Heart left ventricle (tissue), 16 donors: ENCODE measurements at regions not wholly inside any gene's neighbourhood (a gene's known extent, or its start where the extent isn't known, plus 50 kb on each side); places are given as distances from the start of the nearest gene placed in this dataset.

Experiments
- ATAC-seq, 4 donors: fragments of 200-7000 bp; cut with Tn5 transposase; one replicate each; pipeline ENCODE4 v1.9.1; 2020 to 2022; ENCODE audit warnings: moderate library complexity in 4 of 4, mild to moderate bottlenecking in 3 of 4, moderate number of reproducible peaks in 1 of 4
- DNase-seq, 5 donors: peaks; one replicate each; pipeline ENCODE4 v3.0.0-alpha.2; 2020
- H3K27ac ChIP-seq, 12 donors: fragments of 200-600 bp; sonication (generic) in 4 of 12; one replicate each; pipeline versions ENCODE4 v1.5.0 to v1.8.0; 2016 to 2022; ENCODE audit warnings: mild to moderate bottlenecking in 2 of 12
- H3K27me3 ChIP-seq, 9 donors: fragments of 200-600 bp; sonication (generic) in 2 of 9; one replicate each; pipeline versions ENCODE4 v1.5.1 to v1.8.0; 2016 to 2022; ENCODE audit warnings: mild to moderate bottlenecking in 3 of 9
- H3K36me3 ChIP-seq, 9 donors: fragments of 200-600 bp; sonication (generic) in 2 of 9; one replicate each; pipeline versions ENCODE4 v1.5.0 to v1.8.0; 2018 to 2022; ENCODE audit warnings: mild to moderate bottlenecking in 2 of 9
- H3K4me1 ChIP-seq, 12 donors: fragments of 200-600 bp; sonication (generic) in 4 of 12; one replicate each; pipeline versions ENCODE4 v1.5.0 to v1.8.0; 2016 to 2022; ENCODE audit warnings: mild to moderate bottlenecking in 3 of 12
- H3K4me3 ChIP-seq, 12 donors: fragments of 200-600 bp; sonication (generic) in 4 of 12; one replicate each; pipeline versions ENCODE4 v1.5.0 to v1.8.0; 2017 to 2022; ENCODE audit warnings: mild to moderate bottlenecking in 9 of 12, moderate library complexity in 4 of 12
- H3K9me3 ChIP-seq, 12 donors: fragments of 200-600 bp; sonication (generic) in 4 of 12; one replicate each; pipeline versions ENCODE4 v1.5.0 to v1.8.0; 2016 to 2022; ENCODE audit warnings: mild to moderate bottlenecking in 1 of 12
- CTCF ChIP-seq, 12 donors: fragments of 200-600 bp; sonication (generic) in 4 of 12; IDR thresholded peaks; one replicate each; pipeline versions ENCODE4 v1.5.0 to v1.8.0; 2018 to 2022; ENCODE audit warnings: antibody characterized with exemption in 12 of 12, mild to moderate bottlenecking in 5 of 12
- POLR2A ChIP-seq, 2 donors: fragments of 450-650 bp; IDR thresholded peaks; one replicate each; pipeline ENCODE4 v1.6.1; 2017; ENCODE audit warnings: antibody characterized with exemption in 2 of 2, mild to moderate bottlenecking in 2 of 2, moderate library complexity in 2 of 2
- WGBS, 4 donors: extraction: QIAGEN DNeasy Blood & Tissue Kit in 2 of 4; methylation state at CpG; one replicate each; pipeline versions ENCODE4 v1.1.5 to v1.1.7; 2013 to 2018; 5-methylcytosine and 5-hydroxymethylcytosine counted together
- intact Hi-C, 10 donors: fragments of 100-400 bp; cut with DNase I; formaldehyde crosslinking; loops; one replicate each; pipeline versions ENCODE4 v1.11.1 to v1.14.2; 2022
- donor health status: ischemic (EF 13 %, LVEDD 7.1; RV severe dilation, severe dysfunction).
- donor health status: healthy with polysubstance abuse.
- donor health status: DM: no; HTN: yes; CAD: no.
- donor health status: DM: no; HTN: no; CAD: no.
- donor health status: ischemic (EF 25% LVEDD 6.9; RV normal size, moderate dysfunction).
- donor health status: ischemic (EF 25% LVEDD 5.7; RV mildly dilated, moderate dysfunction).
- donor health status: healthy.
- donor health status: DM: yes; HTN: yes; CAD: no.
- donor health status: ischemic (EF 35%, LVEDD 5.7; RV mildly dilated, moderate dysfunction).
- donor health status: nonischemic (EF 11% LVEDD 7.7; RV severe dilation, severe dysfunction).
- donor health status: DM: yes; HTN: yes; CAD: no.
- donor health status: PGD.
- donor health status: ischemic (EF 29% LVEDD 5.4; RV normal size, mild dysfunction).
- donor health status: nonischemic (EF 23%, LVEDD 6.1; RV moderate dilation, normal function).

- H3K27me3 ChIP-seq: no peaks in the 10 kb centered on the region
- H3K9me3 ChIP-seq: no peaks in the 10 kb centered on the region
- intact Hi-C loops: no loop called here
- ATAC-seq (no peak), DNase-seq (no peak)
- H3K36me3 ChIP-seq: no peaks in the 10 kb centered on the region
- WGBS, 4 donors: 31 to 49% (median 42%) methylated on average over 1 of the region's 1 CpG
- H3K4me1 ChIP-seq: no peaks in the 10 kb centered on the region
- no peak overlapping the region for H3K4me3 ChIP-seq
- no peak overlapping the region for H3K27ac ChIP-seq
- TF ChIP-seq POLR2A (IDR thresholded peaks at IDR 0.05): no peak
- TF ChIP-seq CTCF (IDR thresholded peaks at IDR 0.05): no peak
These were observed 596.5 kb upstream of the MIR17HG start for GRCh38 chr13:90751026-90751425.

GRCh38 chr13:90752070-90752469 lies 595.4 kb upstream of the MIR17HG start:
- no peak for DNase-seq
- H3K4me1 ChIP-seq: no peaks in the 10 kb centered on the region
- no peaks in the 10 kb centered on the region for H3K9me3 ChIP-seq
- 65 to 85% (median 79%) methylated on average over 1 of the region's 1 CpG for WGBS, 4 donors
- H3K27me3 ChIP-seq: no peaks in the 10 kb centered on the region
- no peak overlapping the region for H3K4me3 ChIP-seq
- ATAC-seq: no peak
- intact Hi-C loops: no loop called here
- no peak for TF ChIP-seq POLR2A (IDR thresholded peaks at IDR 0.05)
- TF ChIP-seq CTCF (IDR thresholded peaks at IDR 0.05): no peak
- H3K36me3 ChIP-seq: no peaks in the 10 kb centered on the region
- no peak overlapping the region for H3K27ac ChIP-seq

- Histone ChIP-seq H3K36me3 (no peaks in the 10 kb centered on the region), H3K27ac (no peak overlapping the region), H3K9me3 (no peaks in the 10 kb centered on the region), H3K27me3 (no peaks in the 10 kb centered on the region), H3K4me3 (no peak overlapping the region), H3K4me1 (no peaks in the 10 kb centered on the region)
- no peak for ATAC-seq
- intact Hi-C loops: no loop called here
- 78 to 91% (median 81%) methylated on average over 2 of the region's 2 CpGs for WGBS, 4 donors
- TF ChIP-seq POLR2A (IDR thresholded peaks at IDR 0.05): no peak
- no peak for TF ChIP-seq CTCF (IDR thresholded peaks at IDR 0.05)
- DNase-seq: no peak
These were observed 590.3 kb upstream of the MIR17HG start for GRCh38 chr13:90757127-90757680.

- no peaks in the 10 kb centered on the region for H3K27me3 ChIP-seq
- no peak overlapping the region for H3K27ac ChIP-seq
- no peaks in the 10 kb centered on the region for H3K36me3 ChIP-seq
- WGBS, 4 donors: 44 to 94% (median 89%) methylated on average over 1 of the region's 1 CpG
- H3K4me3 ChIP-seq: no peak overlapping the region
- DNase-seq (no peak), ATAC-seq (no peak)
- no peaks in the 10 kb centered on the region for H3K4me1 ChIP-seq
- TF ChIP-seq CTCF (IDR thresholded peaks at IDR 0.05) (no peak), POLR2A (IDR thresholded peaks at IDR 0.05) (no peak)
- H3K9me3 ChIP-seq: no peaks in the 10 kb centered on the region
- intact Hi-C loops: no loop called here
These were observed 586.8 kb upstream of the MIR17HG start for GRCh38 chr13:90760639-90761038.
